SH-SY5Y (cell line): ENCODE measurements at regions not wholly inside any gene's neighbourhood (a gene's known extent, or its start where the extent isn't known, plus 50 kb on each side); places are given as distances from the start of the nearest gene placed in this dataset.

ENCODE experiments used
- GATA2 ChIP-seq: IDR thresholded peaks from 2 replicates; pipeline ENCODE4 v1.6.1; 2011; ENCODE audit warnings: mild to moderate bottlenecking, low read depth, low read length
- GATA3 ChIP-seq: IDR thresholded peaks from 2 replicates; pipeline ENCODE4 v1.6.1; 2011; ENCODE audit warnings: low read depth, mild to moderate bottlenecking, low read length, moderate library complexity

DNA sequence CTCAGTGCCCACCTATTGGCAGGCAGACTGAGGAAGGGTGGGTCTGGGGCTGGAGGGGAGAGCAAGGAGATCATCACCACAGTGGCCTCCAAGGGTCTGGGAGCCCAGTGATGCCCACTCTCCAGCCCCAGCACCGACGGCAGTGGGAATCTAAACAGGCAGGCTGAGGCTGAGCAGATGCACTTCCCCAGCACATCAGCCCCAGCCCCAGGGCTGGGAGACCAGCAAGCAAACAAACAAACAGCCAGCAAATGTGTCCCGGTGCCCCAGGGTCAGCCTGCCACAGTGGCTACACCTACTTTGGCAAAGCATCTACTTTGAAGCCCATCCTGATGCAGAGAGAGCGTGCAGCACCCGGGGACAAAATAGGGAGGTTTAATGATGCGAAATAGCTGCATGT is 216.3 kb upstream of the ZC3H12A start:
- TF ChIP-seq GATA2 (no peak), GATA3 (no peak)
